Esophagus squamous epithelium (tissue), 5 donors: ENCODE measurements at regions not wholly inside any gene's neighbourhood (a gene's known extent, or its start where the extent isn't known, plus 50 kb on each side); places are given as distances from the start of the nearest gene placed in this dataset.

Experiments
- DNase-seq: peaks from one replicate; lab custom pipeline; 2025; lab: John Stamatoyannopoulos, UW
- H3K27ac ChIP-seq, 4 donors: fragments of 200-600 bp; sonication (generic); one replicate each; pipeline ENCODE4 v1.5.1; 2016 to 2019; ENCODE audit warnings: mild to moderate bottlenecking in 1 of 4
- H3K27me3 ChIP-seq, 4 donors: fragments of 200-600 bp; sonication (generic); 1 replicate in 3 of 4; 2 replicates in 1 of 4; pipeline versions ENCODE4 v1.5.1 to v1.6.0; 2017 to 2021; ENCODE audit warnings: antibody characterized with exemption in 1 of 4
- H3K36me3 ChIP-seq, 3 donors: fragments of 200-600 bp; sonication (generic); one replicate each; pipeline ENCODE4 v1.5.1; 2016 to 2019
- H3K4me1 ChIP-seq, 3 donors: fragments of 200-600 bp; sonication (generic); one replicate each; pipeline ENCODE4 v1.5.1; 2017 to 2019
- H3K4me3 ChIP-seq, 4 donors: fragments of 200-600 bp; sonication (generic); 1 replicate in 3 of 4; 2 replicates in 1 of 4; pipeline ENCODE4 v1.5.1; 2016 to 2019; ENCODE audit warnings: mild to moderate bottlenecking in 2 of 4, moderate library complexity in 1 of 4
- H3K9me3 ChIP-seq, 3 donors: fragments of 200-600 bp; sonication (generic); one replicate each; pipeline ENCODE4 v1.5.1; 2016 to 2019
- CTCF ChIP-seq, 6 experiments: fragments of 450-650 bp in 4 of 6; fragments of 200-600 bp in 2 of 6; sonication (generic) in 2 of 6; IDR thresholded peaks; one replicate each; pipeline ENCODE4 v1.5.1; 2016 to 2019; ENCODE audit warnings: antibody characterized with exemption in 6 of 6, mild to moderate bottlenecking in 4 of 6, moderate library complexity in 4 of 6
- POLR2A ChIP-seq, 4 donors: fragments of 450-650 bp; IDR thresholded peaks; one replicate each; pipeline ENCODE4 v1.6.1; 2017; ENCODE audit warnings: antibody characterized with exemption in 4 of 4, mild to moderate bottlenecking in 4 of 4, moderate library complexity in 3 of 4
- WGBS, 2 donors: methylation state at CpG; one replicate each; pipeline ENCODE4 v1.1.5; 2018; 5-methylcytosine and 5-hydroxymethylcytosine counted together
- intact Hi-C: fragments of 100-400 bp; cut with DNase I; formaldehyde crosslinking; loops from one replicate; pipeline ENCODE4 v1.15.0; 2022
- donor health status: DM: yes; HTN: yes; CAD: no.

GRCh38 chr7:119838444-119838843 is 434.5 kb upstream of the KCND2 start:
- no peak overlapping the region for H3K4me3 ChIP-seq
- no peaks in the 10 kb centered on the region for H3K27me3 ChIP-seq
- no peaks in the 10 kb centered on the region for H3K4me1 ChIP-seq
- DNase-seq = no peak
- 92 to 93% methylated on average over 6 of the region's 6 CpGs for WGBS, 2 donors
- TF ChIP-seq CTCF (IDR thresholded peaks at IDR 0.05) = no peak
- no peak for TF ChIP-seq POLR2A (IDR thresholded peaks at IDR 0.05)
- H3K27ac ChIP-seq = no peak overlapping the region
- H3K9me3 ChIP-seq = peaks cover 0 to 5% (median 0%) of the 10 kb centered on the region in 3 donors
- H3K36me3 ChIP-seq = no peaks in the 10 kb centered on the region
- intact Hi-C loops = no loop called here

DNA sequence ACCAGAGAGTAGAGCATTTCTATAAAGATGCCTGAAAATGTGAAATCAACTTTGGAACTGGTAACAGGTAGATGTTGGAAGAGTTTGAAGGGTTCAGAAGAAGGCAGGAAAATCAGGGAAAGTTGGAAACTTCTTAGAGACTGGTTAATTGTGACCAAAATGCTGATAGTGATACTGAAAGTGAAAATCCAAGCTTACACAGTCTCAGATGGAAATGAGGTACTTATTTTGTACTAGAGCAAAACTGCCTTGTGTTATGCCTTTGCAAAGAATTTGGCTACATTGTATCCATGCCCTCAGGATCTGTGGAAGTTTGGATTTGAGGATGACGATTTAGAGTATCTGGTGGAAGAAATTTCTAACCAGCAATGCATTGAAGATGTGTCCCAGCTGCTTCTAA is 430.6 kb upstream of the KCND2 start:
- intact Hi-C loops = no loop called here
- no peak overlapping the region for H3K27ac ChIP-seq
- no peaks in the 10 kb centered on the region for H3K27me3 ChIP-seq
- TF ChIP-seq POLR2A (IDR thresholded peaks at IDR 0.05) (no peak), CTCF (IDR thresholded peaks at IDR 0.05) (no peak)
- DNase-seq = no peak
- H3K9me3 ChIP-seq = peaks cover 0 to 5% (median 0%) of the 10 kb centered on the region in 3 donors
- no peaks in the 10 kb centered on the region for H3K4me1 ChIP-seq
- WGBS, 2 donors = 15 to 23% methylated on average over 1 of the region's 1 CpG
- H3K4me3 ChIP-seq = no peak overlapping the region
- H3K36me3 ChIP-seq = no peaks in the 10 kb centered on the region

- DNase-seq = no peak
- no peak for TF ChIP-seq CTCF (IDR thresholded peaks at IDR 0.05)
- no peaks in the 10 kb centered on the region for H3K27me3 ChIP-seq
- no peaks in the 10 kb centered on the region for H3K36me3 ChIP-seq
- 50% methylated on average over 1 of the region's 1 CpG; no CpG with 5 or more reads in 1 of the 2 donors for WGBS, 2 donors
- peaks cover 0 to 5% (median 0%) of the 10 kb centered on the region in 3 donors for H3K9me3 ChIP-seq
- no peak overlapping the region for H3K27ac ChIP-seq
- intact Hi-C loops = no loop called here
- H3K4me1 ChIP-seq = no peaks in the 10 kb centered on the region
- H3K4me3 ChIP-seq = no peak overlapping the region
Observed at GRCh38 chr7:119842786-119843185, 430.2 kb upstream of the KCND2 start.

GRCh38 chr7:119861385-119861784 is 411.6 kb upstream of the KCND2 start:
- no peaks in the 10 kb centered on the region for H3K9me3 ChIP-seq
- TF ChIP-seq POLR2A (IDR thresholded peaks at IDR 0.05) = no peak
- no peak for TF ChIP-seq CTCF (IDR thresholded peaks at IDR 0.05)
- H3K36me3 ChIP-seq = no peaks in the 10 kb centered on the region
- intact Hi-C loops = no loop called here
- no peak overlapping the region for H3K4me3 ChIP-seq
- no peak for DNase-seq
- H3K4me1 ChIP-seq = no peaks in the 10 kb centered on the region
- no peak overlapping the region for H3K27ac ChIP-seq
- H3K27me3 ChIP-seq = no peaks in the 10 kb centered on the region

- TF ChIP-seq POLR2A (IDR thresholded peaks at IDR 0.05) (no peak), CTCF (IDR thresholded peaks at IDR 0.05) (no peak)
- Histone ChIP-seq H3K36me3 (no peaks in the 10 kb centered on the region), H3K27me3 (no peaks in the 10 kb centered on the region), H3K9me3 (no peaks in the 10 kb centered on the region), H3K4me3 (no peak overlapping the region), H3K27ac (no peak overlapping the region), H3K4me1 (no peaks in the 10 kb centered on the region)
- intact Hi-C loops = no loop called here
- 59 to 63% methylated on average over 2 of the region's 2 CpGs for WGBS, 2 donors
- no peak for DNase-seq
Observed at GRCh38 chr7:119868387-119868786, 404.6 kb upstream of the KCND2 start.
